ENCODE measurements at regions not wholly inside any gene's neighbourhood (a gene's known extent, or its start where the extent isn't known, plus 50 kb on each side); places are given as distances from the start of the nearest gene placed in this dataset.

GRCh38 chr1:228961511-228961910, 226.2 kb downstream of the RHOU start:
- intact Hi-C loops (cut with DNase I) = no loop called here
- TF ChIP-seq CTCF (IDR thresholded peaks at IDR 0.05) = no peak
- Histone ChIP-seq H3K27me3 (ENCODE audit: low read depth) (no peaks in the 10 kb centered on the region), H3K4me3 (no peak overlapping the region), H3K27ac (no peak overlapping the region), H3K36me3 (no peaks in the 10 kb centered on the region), H3K4me1 (peaks cover 14% of the 10 kb centered on the region), H3K9me3 (no peaks in the 10 kb centered on the region)
- DNase-seq (no peak), ATAC-seq (no peak)

- Histone ChIP-seq H3K27ac (peak overlapping the region; percentile 66), H3K9me3 (no peaks in the 10 kb centered on the region), H3K4me1 (peaks cover 14% of the 10 kb centered on the region), H3K36me3 (no peaks in the 10 kb centered on the region), H3K27me3 (ENCODE audit: low read depth) (no peaks in the 10 kb centered on the region), H3K4me3 (no peak overlapping the region)
- intact Hi-C loops (cut with DNase I) = no loop called here
- no peak for DNase-seq
- TF ChIP-seq CTCF (IDR thresholded peaks at IDR 0.05) = no peak
- ATAC-seq = peak in 1 of 2 donors; percentile 57
Observed at GRCh38 chr1:228963795-228964177, 228.5 kb downstream of the RHOU start.

- ATAC-seq (peak; percentile 81 to 88), DNase-seq (no peak)
- Histone ChIP-seq H3K4me1 (peaks cover 14% of the 10 kb centered on the region), H3K9me3 (no peaks in the 10 kb centered on the region), H3K27me3 (ENCODE audit: low read depth) (no peaks in the 10 kb centered on the region), H3K27ac (peak overlapping the region; percentile 79), H3K4me3 (no peak overlapping the region), H3K36me3 (no peaks in the 10 kb centered on the region)
- intact Hi-C loops (cut with DNase I) = no loop called here
- TF ChIP-seq CTCF (IDR thresholded peaks at IDR 0.05) = no peak
Observed at GRCh38 chr1:228964178-228965089, 229.2 kb downstream of the RHOU start.

- peak; percentile 41 to 55 for ATAC-seq
- DNase-seq = no peak
- peaks cover 7% of the 10 kb centered on the region for H3K4me1 ChIP-seq
- intact Hi-C loops (cut with DNase I) = no loop called here
- TF ChIP-seq CTCF (IDR thresholded peaks at IDR 0.05) = no peak
- no peaks in the 10 kb centered on the region for H3K27me3 ChIP-seq (ENCODE audit: low read depth)
- H3K9me3 ChIP-seq = no peaks in the 10 kb centered on the region
- H3K36me3 ChIP-seq = no peaks in the 10 kb centered on the region
- H3K27ac ChIP-seq = peak overlapping the region; percentile 46
- H3K4me3 ChIP-seq = no peak overlapping the region
Observed at GRCh38 chr1:228968891-228969606, 233.8 kb downstream of the RHOU start.

GRCh38 chr1:228969953-228970800, 234.9 kb downstream of the RHOU start:
- no peaks in the 10 kb centered on the region for H3K36me3 ChIP-seq
- H3K27me3 ChIP-seq (ENCODE audit: low read depth) = no peaks in the 10 kb centered on the region
- no peaks in the 10 kb centered on the region for H3K9me3 ChIP-seq
- no peak for DNase-seq
- H3K4me3 ChIP-seq = no peak overlapping the region
- no peak for TF ChIP-seq CTCF (IDR thresholded peaks at IDR 0.05)
- no peak for ATAC-seq
- intact Hi-C loops (cut with DNase I) = no loop called here
- no peaks in the 10 kb centered on the region for H3K4me1 ChIP-seq
- no peak overlapping the region for H3K27ac ChIP-seq

All from lower lobe of right lung (tissue), 2 donors.